Activated CD8-positive, alpha-beta memory T cell treated with anti-CD3 and anti-CD28 coated beads, Interleukin-2, amount 50 U/mL, for 4 hours (primary cell): ENCODE measurements at regions not wholly inside any gene's neighbourhood (a gene's known extent, or its start where the extent isn't known, plus 50 kb on each side); places are given as distances from the start of the nearest gene placed in this dataset.
A peak's percentile ranks its signal among the peaks of the same experiment; 100 is the strongest.
"Not testable (repeated sequence)": the region's sequence is repeated elsewhere in the genome, so short reads cannot be mapped to it uniquely, and the experiment has no call there.

Source experiments
- DNase-seq: peaks from one replicate; pipeline ENCODE4 v3.0.0-alpha.2; 2020

DNA sequence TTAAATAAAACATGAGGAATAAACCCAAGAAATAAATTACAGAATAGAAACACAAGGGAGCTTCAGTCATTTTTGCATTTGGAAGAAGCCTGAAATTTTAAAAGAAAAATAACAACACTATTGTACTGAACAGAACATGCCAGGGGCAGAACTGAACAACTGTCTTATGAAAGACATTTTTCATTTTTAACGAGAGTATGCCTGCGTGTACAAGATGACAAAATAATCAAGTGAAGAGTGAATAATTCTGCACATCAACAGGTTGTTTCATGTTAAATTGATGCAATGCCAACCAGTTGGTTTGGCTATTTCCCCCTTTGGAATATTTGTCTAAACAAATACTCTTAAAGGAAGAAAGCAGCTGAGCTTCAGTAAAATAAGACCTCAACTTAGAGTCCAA is 103.3 kb upstream of the BTG1 start:
- DNase-seq, result no peak

DNA sequence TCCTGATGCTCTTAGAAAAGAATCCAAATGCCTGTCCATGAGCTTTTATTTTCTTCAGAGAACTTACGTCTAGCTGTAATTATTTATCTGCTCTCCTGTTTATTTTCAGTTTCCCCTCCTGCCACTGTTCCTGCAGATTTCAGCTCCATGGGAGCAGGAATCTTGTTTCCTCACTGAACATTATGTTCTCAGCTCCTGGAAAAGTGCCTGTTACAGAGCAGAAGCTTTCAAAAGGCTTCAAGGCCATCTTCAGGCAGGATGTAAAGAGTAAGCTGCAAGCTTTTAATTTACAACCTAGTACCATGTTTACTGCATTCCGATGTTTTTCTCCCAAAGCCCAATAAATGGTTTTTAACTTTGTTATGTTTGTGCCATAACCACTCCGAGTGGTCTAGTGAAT is 98.4 kb upstream of the BTG1 start:
- no peak for DNase-seq

DNA sequence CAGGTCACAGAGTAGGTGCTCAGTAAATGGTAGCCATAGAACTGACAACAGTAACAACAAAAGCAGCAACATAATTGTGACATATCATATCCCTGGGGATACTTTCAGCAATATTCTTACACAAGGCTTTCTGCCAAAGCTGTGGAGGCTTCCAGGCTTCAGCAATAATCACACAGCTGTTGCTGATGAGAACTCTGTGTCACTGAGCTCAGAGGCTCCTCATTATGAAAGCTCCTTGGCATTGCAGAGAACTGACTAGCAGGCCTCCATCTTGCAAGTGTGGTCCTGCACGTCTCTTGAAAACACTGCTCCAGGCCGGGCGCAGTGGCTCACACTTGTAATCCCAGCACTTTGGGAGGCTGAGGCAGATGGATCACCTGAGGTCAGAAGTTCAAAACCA is 97.3 kb upstream of the BTG1 start:
- no peak for DNase-seq

DNA sequence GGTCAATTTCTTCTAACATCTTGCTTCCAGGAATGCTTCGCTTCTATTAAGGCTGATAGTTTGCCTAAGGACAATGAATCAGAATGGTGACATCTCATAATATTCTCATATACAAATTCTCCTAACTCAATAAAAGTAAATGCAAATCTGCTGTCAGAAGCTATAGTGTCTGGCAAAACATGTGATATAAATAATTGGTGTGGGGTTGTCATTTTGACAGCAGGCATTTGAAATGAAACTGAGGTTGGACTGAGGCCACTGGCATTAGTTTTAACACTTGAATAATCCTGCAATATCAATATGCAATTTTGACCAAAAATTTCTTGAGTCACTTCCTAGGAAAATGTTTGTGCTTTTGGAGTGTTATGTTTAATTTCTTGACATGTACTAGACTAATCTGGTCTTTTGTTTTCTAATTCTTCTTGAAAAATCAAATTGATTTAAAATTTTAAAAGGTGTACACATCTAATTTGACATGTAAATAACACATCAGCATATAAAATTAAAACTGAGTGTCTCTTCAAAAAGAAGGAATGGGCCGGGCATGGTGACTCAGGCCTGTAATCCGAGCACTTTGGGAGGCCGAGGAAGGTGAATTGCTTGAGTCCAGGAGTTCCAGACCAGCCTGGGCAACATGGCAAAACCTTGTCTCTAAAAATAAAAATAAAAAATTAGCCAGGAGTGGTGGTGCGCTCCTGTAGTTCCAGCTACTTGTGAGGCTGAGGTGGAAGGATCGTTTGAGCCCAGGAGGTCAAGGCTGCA is 92.3 kb upstream of the BTG1 start:
- no peak for DNase-seq

DNA sequence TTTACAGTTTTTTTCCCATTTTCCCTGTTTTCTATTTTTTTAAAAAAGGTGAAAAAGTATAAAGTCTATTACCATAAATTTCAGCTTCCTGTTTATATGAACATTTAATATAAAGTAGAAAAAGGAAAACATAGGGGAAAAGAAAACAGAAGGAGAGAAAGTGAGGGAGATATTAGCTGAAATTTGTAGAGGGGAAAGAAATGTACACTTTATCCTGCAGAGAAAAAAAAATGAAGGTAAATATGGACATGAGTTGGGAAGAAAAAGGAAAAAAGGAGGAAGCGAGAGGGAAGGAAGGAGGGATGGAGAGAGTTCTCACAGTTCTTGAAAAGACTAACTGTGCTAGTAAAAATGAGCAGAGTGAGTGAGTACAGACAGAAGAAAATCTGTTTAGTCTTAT is 91.6 kb upstream of the BTG1 start:
- DNase-seq, result no peak

DNA sequence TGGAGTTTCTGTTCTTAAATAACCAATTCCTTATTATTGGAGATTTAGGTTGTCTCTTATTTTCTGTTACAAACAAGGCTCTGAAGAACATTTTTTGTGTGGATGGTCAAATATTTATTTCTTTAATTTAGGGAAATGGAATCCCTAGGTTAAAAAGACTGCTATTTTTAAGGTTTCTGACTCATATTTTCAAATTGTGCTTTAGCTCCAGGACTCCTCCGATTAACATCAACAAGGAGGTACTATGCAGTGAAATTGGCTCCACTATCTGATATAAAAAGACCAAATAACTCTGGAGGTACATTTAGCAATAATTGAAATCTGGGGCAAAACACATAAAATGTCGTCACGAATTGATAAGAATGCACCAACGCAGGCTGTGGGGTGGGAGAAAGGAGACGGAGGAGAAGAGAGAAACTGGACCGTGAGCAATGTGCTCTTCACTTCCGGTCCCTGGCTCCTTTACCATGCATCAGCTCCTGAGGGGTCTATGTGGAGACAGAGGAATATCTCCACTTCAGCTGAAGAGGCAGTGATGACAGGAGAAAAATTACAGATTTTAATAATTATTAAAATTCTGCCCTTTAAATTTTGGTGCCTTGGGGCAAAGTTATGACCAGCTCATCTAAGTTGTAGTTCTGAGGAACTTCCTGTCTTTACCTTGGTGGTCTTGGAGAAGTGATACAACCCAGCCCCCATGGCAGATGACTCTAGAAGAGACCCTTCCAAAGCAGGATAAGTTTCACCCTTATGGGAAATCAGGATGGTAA is 90.2 kb upstream of the BTG1 start:
- DNase-seq, result no peak

DNA sequence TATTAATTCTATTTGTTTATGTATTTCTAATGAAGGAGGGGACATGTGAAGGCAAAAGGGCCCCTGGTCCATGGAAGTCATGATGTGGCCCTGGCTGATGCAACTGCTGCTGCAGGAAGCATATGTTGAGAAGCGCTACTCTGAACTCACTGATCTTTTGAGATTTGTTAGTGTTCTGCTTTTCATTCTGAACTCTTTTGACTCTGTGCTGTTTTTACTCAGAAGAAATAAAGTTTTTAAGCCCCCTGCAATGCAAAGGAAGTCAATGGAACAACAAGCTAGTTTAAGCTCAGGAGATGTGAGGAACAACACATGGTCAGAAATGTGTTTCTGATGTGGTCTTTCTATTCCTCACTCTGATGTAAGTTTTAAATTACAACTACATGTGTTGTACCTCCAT is 88.9 kb upstream of the BTG1 start:
- peak; percentile 24 for DNase-seq

DNA sequence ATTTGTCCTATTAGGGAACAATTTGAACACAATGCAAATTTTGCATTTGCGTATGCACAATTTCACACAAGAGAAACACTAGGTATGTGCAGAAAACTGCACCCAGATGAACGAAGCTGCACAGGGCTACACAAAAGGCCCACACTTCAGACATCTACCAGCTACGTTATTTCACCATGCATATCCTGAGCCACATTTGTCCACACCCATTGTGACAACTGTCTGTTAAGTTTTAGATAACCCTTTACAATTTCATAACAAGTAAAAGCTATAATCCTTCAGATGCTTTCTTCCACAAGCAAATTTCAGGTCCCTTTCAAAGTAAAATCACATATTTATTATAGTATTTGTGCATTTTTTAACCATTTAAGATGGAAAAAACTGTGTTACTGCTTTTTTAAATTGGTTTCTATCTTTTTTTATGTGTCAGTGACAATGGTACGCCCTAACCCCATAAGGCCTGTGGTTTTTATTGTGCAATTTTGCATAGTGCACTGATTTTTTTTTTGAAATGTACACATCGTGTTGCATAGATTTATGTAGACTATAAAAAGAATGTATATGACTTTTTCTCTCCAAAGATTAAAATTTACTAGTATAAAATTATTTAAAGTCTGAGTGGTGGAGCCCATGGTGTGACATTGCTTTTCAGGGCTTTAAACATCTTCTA is 87.8 kb upstream of the BTG1 start:
- DNase-seq, result no peak

DNA sequence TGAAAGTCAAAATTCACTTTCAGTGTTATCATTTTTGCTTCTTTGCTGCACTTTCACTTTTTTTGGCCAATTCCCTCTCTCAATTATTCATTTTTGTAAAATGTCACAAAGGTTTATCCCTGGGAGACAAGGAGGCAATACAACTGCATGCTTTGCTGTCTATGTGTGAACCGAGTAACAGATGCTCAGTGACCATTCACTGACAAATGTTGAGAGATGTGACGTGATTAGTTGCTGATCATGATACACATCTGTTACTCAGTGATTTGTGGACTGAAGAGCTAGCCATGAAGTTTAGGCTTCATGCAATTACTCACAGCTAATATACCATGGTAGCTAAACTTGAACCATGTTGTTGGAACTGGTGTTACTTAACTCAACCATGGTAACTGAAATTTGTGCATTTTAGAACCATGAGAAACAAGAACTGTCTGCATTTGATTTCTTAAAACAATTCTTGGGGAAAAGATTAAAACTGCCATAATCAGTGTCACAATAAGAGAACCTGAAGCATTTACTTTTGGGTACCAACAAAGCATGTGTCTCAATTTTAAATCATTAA is 86.8 kb upstream of the BTG1 start:
- DNase-seq, result not testable (repeated sequence)

DNA sequence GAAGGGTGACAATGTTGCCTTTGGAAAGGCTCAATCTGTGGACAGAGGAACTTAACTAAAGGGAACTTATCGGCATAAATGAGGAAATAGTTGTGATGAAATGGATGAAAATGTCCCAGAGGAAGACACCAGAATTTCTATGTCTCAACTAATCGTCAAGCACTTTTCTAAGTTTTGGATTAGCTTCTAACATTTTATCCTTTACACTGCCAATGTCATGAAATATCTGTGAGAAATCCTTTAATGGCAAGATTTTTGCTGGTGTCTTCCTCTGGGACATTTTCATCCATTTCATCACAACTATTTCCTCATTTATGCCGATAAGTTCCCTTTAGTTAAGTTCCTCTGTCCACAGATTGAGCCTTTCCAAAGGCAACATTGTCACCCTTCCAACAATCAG is 86.3 kb upstream of the BTG1 start:
- not testable (repeated sequence) for DNase-seq

DNA sequence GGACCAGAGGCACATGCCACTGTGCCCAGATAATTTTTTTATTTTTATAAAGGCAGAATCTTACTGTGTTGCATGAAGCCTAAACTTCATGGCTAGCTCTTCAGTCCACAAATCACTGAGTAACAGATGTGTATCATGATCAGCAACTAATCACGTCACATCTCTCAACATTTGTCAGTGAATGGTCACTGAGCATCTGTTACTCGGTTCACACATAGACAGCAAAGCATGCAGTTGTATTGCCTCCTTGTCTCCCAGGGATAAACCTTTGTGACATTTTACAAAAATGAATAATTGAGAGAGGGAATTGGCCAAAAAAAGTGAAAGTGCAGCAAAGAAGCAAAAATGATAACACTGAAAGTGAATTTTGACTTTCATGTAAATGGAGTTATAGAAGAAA is 85.9 kb upstream of the BTG1 start:
- not testable (repeated sequence) for DNase-seq

DNA sequence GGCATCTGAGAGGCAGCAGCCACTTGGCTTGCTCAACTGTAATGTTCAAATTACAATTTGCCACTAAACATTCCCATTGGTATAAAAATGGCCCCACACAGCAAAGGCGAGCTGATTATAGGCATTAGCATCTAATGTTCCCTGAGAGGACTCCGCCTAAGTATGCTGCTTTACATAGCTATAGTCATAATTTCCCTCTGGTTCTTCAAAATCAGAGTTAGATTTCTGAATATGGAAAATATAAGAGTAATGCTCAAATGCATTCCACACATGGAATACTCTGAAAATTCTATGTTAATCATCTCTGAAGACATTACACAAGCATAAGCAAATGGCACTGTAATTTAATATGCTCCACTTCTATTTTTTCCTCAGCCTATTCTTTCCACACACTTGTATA is 83.7 kb upstream of the BTG1 start:
- no peak for DNase-seq

DNA sequence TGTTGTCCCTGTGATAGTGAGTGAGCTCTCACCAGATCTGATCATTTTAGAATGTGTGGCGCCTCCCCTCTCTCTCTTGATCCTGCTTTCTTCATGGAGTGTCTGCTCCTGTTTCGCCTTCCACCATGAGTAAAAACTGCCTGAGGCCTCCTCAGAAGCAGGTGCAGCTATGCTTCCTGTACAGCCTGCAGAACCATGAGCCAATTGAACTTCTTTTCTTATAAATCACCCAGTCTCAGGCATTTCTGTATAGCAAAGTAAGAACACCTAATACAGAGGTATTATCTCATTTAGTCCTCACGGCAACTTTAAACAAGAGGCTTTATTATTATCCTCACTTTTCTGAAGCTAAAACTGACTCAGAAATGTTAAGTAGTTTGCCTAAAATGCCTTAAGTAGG is 81.3 kb upstream of the BTG1 start:
- no peak for DNase-seq

DNA sequence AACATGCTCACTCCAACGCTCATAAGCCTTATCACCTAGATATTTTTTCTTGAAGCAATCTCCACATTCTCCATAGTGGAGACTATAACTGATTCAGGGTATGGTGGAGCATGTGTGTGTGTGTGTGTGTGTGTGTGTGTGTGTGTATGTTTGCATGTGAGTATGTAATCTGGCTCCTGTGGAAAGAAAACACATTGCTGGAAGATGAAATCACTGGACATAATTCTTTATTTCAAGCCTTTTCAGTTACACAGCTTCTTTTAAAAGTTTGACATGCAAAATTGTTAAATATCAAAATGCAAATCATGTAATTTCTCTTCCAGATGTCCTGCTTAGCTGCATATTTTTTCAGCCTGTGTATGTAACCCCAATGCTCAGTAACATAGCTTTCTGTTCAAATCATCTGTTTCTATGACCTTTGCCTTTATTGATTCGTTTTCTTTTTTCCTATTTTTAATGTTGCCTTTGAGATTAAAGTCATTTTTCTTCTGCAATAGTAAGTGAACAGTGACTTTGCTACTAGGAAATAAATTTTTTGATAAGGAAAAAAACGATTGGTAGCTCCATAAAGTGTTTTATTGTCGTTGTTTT is 80.5 kb upstream of the BTG1 start:
- no peak for DNase-seq

DNA sequence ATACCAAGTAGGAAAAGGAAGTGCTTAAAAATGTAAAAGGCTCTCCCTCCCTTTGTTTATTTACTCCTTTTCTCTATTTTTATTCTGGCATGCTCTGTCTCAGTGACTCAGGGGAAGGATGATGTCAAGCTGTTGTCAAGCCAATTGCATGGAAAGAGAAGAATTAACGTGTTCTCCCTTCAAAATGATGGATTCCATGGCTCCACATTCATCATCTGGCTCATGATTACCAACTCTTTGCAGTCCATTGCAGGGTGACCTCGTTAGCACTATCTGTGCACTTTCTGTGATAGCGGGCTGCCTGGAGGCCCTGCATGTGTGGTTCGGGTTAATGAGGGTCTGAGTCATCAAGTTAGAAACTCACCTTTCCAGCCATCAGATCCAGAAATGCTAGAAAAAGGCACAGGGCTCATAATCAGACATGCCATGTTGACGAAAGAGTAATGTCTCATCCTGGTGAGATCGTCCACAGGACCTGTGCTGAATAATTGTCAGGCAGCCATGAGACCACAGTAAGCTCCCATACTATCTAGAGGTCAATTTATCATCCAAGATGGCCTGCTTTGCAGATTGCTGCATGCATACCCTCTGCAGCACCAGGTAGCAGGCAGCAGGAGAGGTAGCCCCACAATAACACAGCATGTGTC is 79.2 kb upstream of the BTG1 start:
- DNase-seq, result no peak

DNA sequence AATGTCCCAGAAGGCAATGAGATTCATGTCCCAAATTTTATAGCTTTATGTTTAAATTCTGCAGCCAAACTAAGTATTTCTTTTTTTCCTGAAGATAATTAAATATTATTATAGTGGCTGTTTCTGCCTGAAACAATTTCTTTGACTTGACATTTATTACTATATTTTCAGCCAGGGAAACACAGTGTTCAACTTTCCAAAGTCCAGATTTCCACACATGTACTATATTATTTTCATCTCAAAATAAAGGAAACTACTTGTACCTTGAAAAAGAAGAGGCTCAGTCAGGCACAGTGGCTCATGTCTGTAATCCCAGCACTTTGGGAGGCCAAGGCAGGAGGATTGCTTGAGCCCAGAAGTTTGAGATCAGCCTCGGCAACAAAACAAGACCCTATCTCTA is 77.8 kb upstream of the BTG1 start:
- DNase-seq, result no peak

DNA sequence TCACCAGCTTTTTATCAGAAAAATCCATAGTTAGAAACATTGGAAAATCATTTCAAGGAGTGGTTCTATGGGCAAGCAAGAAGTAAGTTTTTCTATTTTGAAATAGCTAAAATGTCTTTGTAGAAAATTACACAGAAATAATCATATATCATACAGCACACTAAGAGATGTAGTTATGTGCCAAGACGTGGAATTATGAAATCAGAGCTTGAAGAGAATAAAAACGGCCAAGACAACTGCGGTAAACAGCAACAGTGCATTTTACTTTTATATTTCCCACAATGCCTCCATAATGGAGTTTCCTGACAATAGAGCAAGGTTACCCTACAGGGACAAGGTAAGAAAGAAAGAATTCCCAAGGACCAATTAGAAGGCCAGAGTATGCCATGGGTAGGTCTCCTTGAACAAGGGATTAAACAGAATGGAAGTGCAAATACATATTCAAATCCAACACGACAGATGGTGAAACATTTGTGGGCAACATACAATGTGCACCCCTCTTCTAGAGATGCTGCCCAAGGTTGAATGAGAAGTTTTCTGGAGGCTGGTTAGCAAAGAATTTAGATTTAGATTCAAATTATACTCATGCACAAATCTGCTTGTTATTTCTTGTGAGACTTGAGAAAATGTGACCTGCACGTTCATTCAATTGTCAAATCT is 76.1 kb upstream of the BTG1 start:
- DNase-seq, result no peak

DNA sequence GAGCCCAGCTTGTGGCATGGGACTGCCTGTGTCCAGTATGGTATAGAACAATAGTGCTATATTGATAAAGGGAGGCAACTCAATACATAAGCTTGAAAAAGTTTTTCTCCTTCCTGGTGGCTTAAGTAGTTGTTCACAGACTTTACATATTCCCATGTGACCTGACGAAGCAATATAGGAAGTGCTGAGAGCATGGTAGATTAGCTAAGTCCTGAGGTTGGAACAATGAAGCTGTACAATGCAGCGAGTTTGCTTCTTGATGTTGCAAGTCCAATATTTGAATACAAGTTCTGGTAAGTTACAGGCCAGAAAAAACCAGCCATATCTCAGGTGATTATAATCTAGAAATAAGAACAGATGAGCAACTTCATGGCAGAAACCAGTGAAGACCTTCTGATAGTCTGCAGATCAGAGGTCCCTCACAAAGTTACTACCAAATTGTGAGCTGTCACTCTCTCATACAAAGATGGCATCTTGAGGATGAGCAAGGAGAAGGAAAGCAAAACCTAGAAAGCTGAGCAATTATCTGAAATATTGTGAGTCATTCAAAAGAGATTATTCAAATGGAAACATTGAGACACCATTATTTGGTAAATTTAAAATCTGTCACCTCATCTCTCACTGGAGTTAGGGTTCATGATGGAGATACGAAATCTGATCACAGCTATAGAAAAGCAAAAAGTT is 72.9 kb upstream of the BTG1 start:
- DNase-seq, result no peak

DNA sequence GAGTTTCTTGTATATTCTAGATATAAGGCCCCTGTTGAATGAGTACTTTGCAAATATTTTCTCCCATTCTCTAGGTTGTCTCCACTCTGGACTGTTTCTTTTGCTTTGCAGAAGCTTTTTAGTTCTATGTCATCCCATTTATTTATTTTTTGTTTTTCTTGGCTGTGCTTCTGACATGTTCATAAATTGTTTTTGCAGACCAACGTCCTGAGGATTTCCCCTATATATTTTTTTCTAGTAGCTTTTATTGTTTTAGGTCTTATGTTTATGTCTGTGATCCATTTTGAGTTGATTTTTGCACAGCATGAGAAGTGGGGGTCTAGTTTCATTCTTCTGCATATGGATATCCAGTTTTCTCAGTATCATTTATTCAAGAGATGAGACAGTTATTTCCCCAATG is 70.4 kb upstream of the BTG1 start:
- DNase-seq, result no peak

DNA sequence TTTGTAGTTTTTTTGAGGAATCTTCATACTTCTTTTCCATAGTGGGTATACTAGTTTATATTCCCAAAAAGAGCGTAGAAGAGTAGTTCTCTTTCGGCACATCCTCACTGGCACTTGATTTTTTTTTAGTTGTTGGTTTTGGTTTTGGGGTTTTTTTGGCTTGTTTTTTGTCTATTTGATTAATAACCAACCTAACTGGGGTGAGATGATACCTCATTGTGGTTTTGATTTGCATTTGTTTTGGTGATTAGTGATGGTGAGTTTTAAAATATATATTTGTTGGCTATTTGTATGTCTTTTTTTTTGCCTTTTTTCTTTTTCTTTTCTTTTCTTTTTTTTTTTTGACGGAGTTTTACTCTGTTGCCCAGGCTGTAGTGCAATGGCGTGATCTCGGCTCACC is 69.7 kb upstream of the BTG1 start:
- DNase-seq, result no peak

DNA sequence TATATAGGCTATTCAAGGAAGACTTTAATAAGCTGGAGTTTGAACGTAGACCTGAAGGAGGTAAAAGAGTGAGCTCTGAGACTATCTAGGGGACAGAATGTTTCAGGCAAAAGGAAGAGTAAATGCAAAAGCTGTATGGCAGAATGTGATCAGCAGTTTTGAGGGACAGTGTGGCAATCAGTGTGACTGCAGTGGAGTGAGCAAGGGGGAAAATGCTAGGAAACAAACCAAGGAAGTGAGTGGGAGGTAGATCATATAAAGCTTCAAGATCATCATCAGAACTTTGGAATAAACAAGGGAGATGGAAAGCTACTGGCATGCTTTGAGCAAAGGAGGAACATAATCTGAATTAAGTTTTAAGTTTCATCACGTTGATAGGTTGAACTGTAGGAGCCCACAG is 67.5 kb upstream of the BTG1 start:
- no peak for DNase-seq

DNA sequence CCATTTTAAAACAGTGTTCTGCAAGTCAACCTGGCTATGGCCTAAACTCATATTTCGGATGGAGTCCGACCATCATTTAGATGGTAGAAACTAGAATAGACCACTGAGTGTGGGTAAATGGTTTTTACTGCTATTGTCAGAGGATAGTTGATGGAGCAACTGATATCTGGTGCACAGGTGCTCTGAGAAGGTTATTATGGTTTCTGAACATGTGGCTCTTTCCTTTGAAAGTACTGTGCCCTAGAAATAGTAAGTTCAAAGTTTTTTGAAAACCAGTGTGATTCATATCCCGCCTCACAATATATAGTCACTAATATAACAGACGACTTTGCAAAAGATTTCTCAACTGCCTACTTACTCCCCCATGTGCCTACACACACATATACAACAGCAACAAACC is 64.4 kb upstream of the BTG1 start:
- DNase-seq, result no peak
